ENCODE measurements at regions not wholly inside any gene's neighbourhood (a gene's known extent, or its start where the extent isn't known, plus 50 kb on each side); places are given as distances from the start of the nearest gene placed in this dataset.

GRCh38 chr4:53697016-53697685, 105.9 kb upstream of the LNX1 start:
- TF ChIP-seq CTCF (tag by site-specific recombination; IDR thresholded peaks at IDR 0.05) (no peak), TSHZ1 (tag by site-specific recombination; IDR thresholded peaks at IDR 0.05; ENCODE audit: borderline replicate concordance) (no peak), ZNF692 (tag by site-specific recombination; IDR thresholded peaks at IDR 0.05) (no peak), ZNF777 (tag by site-specific recombination; IDR thresholded peaks at IDR 0.05; ENCODE audit: borderline replicate concordance) (no peak), ZNF274 (IDR thresholded peaks at IDR 0.05; ENCODE audit: low read length) (no peak), ZNF274 (tag by site-specific recombination; IDR thresholded peaks at IDR 0.05; ENCODE audit: borderline replicate concordance) (no peak), SP2 (tag by site-specific recombination; IDR thresholded peaks at IDR 0.05) (no peak), YY1 (tag by site-specific recombination; IDR thresholded peaks at IDR 0.05) (no peak), RBAK (tag by site-specific recombination; IDR thresholded peaks at IDR 0.05) (no peak)
